HepG2 (cell line): ENCODE measurements at regions not wholly inside any gene's neighbourhood (a gene's known extent, or its start where the extent isn't known, plus 50 kb on each side); places are given as distances from the start of the nearest gene placed in this dataset.
"Not testable (repeated sequence)": the region's sequence is repeated elsewhere in the genome, so short reads cannot be mapped to it uniquely, and the experiment has no call there.

Source experiments
- ATF6 ChIP-seq: sonication (generic); formaldehyde crosslinking; conservative IDR thresholded peaks from 2 replicates; pipeline ENCODE4 v1.4.0; 2020; ENCODE audit warnings: missing genetic modification reagents
- CC2D1A ChIP-seq: sonication (generic); formaldehyde crosslinking; IDR thresholded peaks from 2 replicates; pipeline ENCODE4 v1.8.1; 2023; ENCODE audit warnings: mild to moderate bottlenecking, missing genetic modification reagents
- GLI4 ChIP-seq: sonication (generic); formaldehyde crosslinking; IDR thresholded peaks from 2 replicates; pipeline ENCODE4 v1.5.1; 2020; ENCODE audit warnings: missing genetic modification reagents, mild to moderate bottlenecking, moderate library complexity, borderline replicate concordance
- HDAC2 ChIP-seq: sonication (generic); formaldehyde crosslinking; IDR thresholded peaks from 2 replicates; pipeline ENCODE4 v1.4.0; 2020; ENCODE audit warnings: missing genetic modification reagents
- REST ChIP-seq, 2 experiments: IDR thresholded peaks; 2 replicates each; pipeline ENCODE4 v1.6.1; 2011 to 2012; ENCODE audit warnings: low read length in 2 of 2, borderline replicate concordance in 1 of 2, low read depth in 1 of 2, mild to moderate bottlenecking in 1 of 2, moderate library complexity in 1 of 2
- RFX5 ChIP-seq: IDR thresholded peaks from 2 replicates; pipeline ENCODE4 v1.6.1; 2011; ENCODE audit warnings: low read depth, low read length, improper control_type of control experiment
- ZHX2 ChIP-seq, 2 experiments: sonication (generic) in 1 of 2; formaldehyde crosslinking in 1 of 2; IDR thresholded peaks; 2 replicates each; pipeline versions ENCODE4 v1.6.1 to v1.9.0; 2014 to 2022; ENCODE audit warnings: antibody characterized with exemption in 1 of 2, borderline replicate concordance in 1 of 2, inconsistent platforms in 1 of 2, low read depth in 1 of 2, missing genetic modification reagents in 1 of 2
- ZNF773 ChIP-seq: sonication (generic); formaldehyde crosslinking; IDR thresholded peaks from 2 replicates; pipeline ENCODE4 v1.4.0; 2020; ENCODE audit warnings: missing genetic modification reagents, borderline replicate concordance
- ZNF839 ChIP-seq: sonication (generic); formaldehyde crosslinking; IDR thresholded peaks from 2 replicates; pipeline ENCODE4 v1.4.0; 2020; ENCODE audit warnings: missing genetic modification reagents, mild to moderate bottlenecking, borderline replicate concordance
- TF ChIP-seq, protein P1 (sequence below): sonication (generic); formaldehyde crosslinking; IDR thresholded peaks from 2 replicates; pipeline ENCODE4 v1.4.0; 2020; ENCODE audit warnings: missing genetic modification reagents
- TF ChIP-seq, protein P2 (sequence below): sonication (generic); formaldehyde crosslinking; IDR thresholded peaks from 2 replicates; pipeline ENCODE4 v1.5.0; 2020; ENCODE audit warnings: mild to moderate bottlenecking, missing genetic modification reagents

GRCh38 chr19:37320988-37321387 is 49.9 kb upstream of the ZNF527 start:
- not testable (repeated sequence) for TF ChIP-seq CC2D1A; ZNF839 (CRISPR knock-in tag); REST (IDR thresholded peaks at IDR 0.05; ENCODE audit: borderline replicate concordance in 1 of 2, low read depth in 1 of 2, low read length in 2 of 2); ATF6; ZHX2 (IDR thresholded peaks at IDR 0.05; ENCODE audit: low read depth); ZHX2 (CRISPR knock-in tag; IDR thresholded peaks at IDR 0.05; ENCODE audit: borderline replicate concordance); GLI4 (CRISPR knock-in tag); ZNF773 (CRISPR knock-in tag); HDAC2; RFX5
- TF ChIP-seq, protein P1, sequence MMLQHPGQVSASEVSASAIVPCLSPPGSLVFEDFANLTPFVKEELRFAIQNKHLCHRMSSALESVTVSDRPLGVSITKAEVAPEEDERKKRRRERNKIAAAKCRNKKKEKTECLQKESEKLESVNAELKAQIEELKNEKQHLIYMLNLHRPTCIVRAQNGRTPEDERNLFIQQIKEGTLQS (CRISPR knock-in tag), result not testable (repeated sequence)
- TF ChIP-seq, protein P2, sequence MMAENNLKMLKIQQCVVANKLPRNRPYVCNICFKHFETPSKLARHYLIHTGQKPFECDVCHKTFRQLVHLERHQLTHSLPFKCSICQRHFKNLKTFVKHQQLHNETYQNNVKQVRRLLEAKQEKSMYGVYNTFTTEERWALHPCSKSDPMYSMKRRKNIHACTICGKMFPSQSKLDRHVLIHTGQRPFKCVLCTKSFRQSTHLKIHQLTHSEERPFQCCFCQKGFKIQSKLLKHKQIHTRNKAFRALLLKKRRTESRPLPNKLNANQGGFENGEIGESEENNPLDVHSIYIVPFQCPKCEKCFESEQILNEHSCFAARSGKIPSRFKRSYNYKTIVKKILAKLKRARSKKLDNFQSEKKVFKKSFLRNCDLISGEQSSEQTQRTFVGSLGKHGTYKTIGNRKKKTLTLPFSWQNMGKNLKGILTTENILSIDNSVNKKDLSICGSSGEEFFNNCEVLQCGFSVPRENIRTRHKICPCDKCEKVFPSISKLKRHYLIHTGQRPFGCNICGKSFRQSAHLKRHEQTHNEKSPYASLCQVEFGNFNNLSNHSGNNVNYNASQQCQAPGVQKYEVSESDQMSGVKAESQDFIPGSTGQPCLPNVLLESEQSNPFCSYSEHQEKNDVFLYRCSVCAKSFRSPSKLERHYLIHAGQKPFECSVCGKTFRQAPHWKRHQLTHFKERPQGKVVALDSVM, result not testable (repeated sequence)
